ENCODE measurements at regions not wholly inside any gene's neighbourhood (a gene's known extent, or its start where the extent isn't known, plus 50 kb on each side); places are given as distances from the start of the nearest gene placed in this dataset.

DNA sequence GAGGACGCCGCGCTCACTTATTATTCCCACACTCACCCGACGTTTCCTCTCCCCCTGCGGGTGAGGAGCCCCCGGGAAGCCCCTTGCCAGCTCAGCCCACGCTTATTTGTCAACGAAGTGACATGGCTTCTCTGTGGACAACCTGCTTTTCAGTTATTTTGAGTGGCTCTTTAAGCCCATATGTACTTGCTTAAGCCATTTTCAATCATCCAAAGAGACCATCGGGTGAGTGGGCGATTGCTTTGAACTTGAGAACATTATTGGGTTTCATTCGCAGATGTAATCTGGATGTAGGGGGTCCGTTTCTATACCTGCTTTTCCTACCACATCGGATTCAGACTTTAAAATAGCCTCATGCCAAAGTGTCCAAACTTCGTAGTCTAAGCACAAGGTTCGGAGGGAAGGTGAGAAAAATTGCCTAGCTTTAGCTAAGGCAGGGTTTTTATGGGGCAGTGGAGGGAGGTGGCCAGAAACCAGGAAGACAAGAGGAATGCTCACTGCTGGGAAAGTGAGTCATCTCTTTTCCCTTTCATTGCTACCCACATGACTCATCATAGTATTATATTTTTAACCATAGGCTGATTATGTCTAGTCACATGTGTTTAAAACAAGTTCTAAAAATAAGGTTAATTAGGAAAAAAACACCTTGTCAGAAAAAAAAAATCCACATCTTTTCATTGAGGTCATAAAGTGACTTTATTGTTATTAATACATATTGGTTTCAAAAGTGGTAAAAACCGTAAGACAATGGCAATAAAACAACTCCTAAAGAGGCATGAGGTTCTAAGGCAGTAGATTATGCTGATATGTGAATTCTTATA, 773.1 kb upstream of the NR2F2 start:
- 25 to 53% methylated on average over 17 of the region's 17 CpGs for WGBS, 2 donors
- Histone ChIP-seq H3K4me3 (no peak overlapping the region), H3K9me3 (no peaks in the 10 kb centered on the region), H3K27me3 (no peaks in the 10 kb centered on the region), H3K27ac (peak overlapping the region in 1 of 4 donors; percentile 49), H3K36me3 (no peaks in the 10 kb centered on the region), H3K4me1 (peaks cover 0 to 11% (median 6%) of the 10 kb centered on the region in 4 donors)
- DNase-seq, result no peak
- intact Hi-C loops (cut with DNase I), result no loop called here
- TF ChIP-seq, protein P1, sequence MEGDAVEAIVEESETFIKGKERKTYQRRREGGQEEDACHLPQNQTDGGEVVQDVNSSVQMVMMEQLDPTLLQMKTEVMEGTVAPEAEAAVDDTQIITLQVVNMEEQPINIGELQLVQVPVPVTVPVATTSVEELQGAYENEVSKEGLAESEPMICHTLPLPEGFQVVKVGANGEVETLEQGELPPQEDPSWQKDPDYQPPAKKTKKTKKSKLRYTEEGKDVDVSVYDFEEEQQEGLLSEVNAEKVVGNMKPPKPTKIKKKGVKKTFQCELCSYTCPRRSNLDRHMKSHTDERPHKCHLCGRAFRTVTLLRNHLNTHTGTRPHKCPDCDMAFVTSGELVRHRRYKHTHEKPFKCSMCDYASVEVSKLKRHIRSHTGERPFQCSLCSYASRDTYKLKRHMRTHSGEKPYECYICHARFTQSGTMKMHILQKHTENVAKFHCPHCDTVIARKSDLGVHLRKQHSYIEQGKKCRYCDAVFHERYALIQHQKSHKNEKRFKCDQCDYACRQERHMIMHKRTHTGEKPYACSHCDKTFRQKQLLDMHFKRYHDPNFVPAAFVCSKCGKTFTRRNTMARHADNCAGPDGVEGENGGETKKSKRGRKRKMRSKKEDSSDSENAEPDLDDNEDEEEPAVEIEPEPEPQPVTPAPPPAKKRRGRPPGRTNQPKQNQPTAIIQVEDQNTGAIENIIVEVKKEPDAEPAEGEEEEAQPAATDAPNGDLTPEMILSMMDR (IDR thresholded peaks at IDR 0.05), result no peak
- TF ChIP-seq POLR2A (IDR thresholded peaks at IDR 0.05) (no peak), POLR2AphosphoS5 (IDR thresholded peaks at IDR 0.05) (peak in 1 of 4 donors; percentile 73), EP300 (IDR thresholded peaks at IDR 0.05) (peak in 2 of 4 donors; percentile 27 to 28)

DNA sequence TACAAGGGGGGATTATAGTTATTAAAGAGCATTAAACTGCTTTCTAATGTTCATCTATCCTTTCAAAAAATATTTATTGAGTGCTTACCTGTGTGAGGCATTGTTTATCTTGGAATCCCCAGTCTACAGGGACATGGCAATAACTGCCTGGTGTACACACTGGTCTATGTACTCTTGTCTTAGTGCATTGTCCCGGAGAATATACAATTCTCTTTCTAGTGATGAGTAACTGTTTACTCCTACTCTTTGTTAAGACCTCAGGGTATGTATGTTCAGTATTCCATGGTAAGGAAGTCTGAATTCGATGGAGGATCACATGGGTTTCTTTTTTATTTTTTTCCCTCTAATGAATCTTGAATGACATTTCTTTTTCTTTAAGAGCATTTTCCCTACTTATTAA, 772.4 kb upstream of the NR2F2 start:
- no peak for TF ChIP-seq EP300 (IDR thresholded peaks at IDR 0.05)
- no peak for TF ChIP-seq POLR2AphosphoS5 (IDR thresholded peaks at IDR 0.05)
- TF ChIP-seq, protein P1 (IDR thresholded peaks at IDR 0.05), result no peak
- TF ChIP-seq POLR2A (IDR thresholded peaks at IDR 0.05), result no peak
- no peak overlapping the region for H3K4me3 ChIP-seq

DNA sequence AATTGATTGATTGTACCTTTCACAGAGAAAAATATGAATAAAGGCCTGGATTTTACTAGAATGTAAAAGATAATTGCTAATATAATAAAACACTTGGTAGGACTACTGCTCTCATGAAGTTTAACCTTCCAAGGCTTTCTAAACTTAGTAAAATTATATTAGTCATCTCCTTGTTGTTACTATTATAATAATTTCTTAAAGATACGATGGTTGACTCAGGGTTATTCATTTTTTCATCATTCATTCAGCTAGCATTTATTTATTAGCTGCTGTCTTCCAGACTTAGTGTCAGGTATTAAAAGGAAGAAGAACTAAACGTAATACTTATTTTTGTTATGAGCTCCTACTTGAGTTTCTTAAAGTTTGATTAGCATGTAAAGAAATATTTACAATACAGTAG, 771.6 kb upstream of the NR2F2 start:
- TF ChIP-seq POLR2A (IDR thresholded peaks at IDR 0.05) (no peak), POLR2AphosphoS5 (IDR thresholded peaks at IDR 0.05) (no peak), EP300 (IDR thresholded peaks at IDR 0.05) (no peak)
- TF ChIP-seq, protein P1 (IDR thresholded peaks at IDR 0.05), result no peak

More for the DNA sequence above, 772.4 kb upstream of the NR2F2 start:
- no peaks in the 10 kb centered on the region for H3K9me3 ChIP-seq
- no peak for DNase-seq
- intact Hi-C loops (cut with DNase I), result no loop called here
- no peaks in the 10 kb centered on the region for H3K27me3 ChIP-seq
- H3K4me1 ChIP-seq, result peaks cover 0 to 11% (median 6%) of the 10 kb centered on the region in 4 donors
- H3K27ac ChIP-seq, result peak overlapping the region in 1 of 4 donors; percentile 49
- 43 to 64% methylated on average over 2 of the region's 2 CpGs for WGBS, 2 donors
- H3K36me3 ChIP-seq, result no peaks in the 10 kb centered on the region

DNA sequence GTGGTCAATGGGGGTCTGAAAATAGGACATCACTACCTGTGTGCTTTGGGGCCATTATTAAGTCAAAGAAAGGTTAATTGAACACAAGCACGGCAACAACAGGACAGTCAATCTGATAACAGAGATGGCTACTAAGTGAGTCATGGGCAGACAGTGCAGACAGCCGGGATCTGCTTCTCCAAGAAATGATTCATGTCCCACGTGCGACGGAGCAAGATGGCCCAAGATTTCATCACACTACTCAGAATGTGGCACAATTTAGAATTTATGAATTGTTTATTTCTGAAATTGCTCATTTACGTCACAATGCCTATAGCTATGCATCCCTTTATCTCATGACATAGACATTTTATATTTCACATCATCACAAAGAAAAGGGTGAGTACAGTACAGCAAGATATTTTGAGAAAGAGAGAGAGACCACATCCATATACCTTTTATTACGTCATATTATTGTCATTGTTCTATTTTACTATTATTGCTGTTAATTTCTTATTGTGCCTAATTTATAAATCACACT, 770.6 kb upstream of the NR2F2 start:
- WGBS, 2 donors, result 80 to 84% methylated on average over 7 of the region's 7 CpGs

More for the DNA sequence above, 771.6 kb upstream of the NR2F2 start:
- Histone ChIP-seq H3K9me3 (no peaks in the 10 kb centered on the region), H3K4me1 (peaks cover 0 to 11% (median 6%) of the 10 kb centered on the region in 4 donors), H3K27me3 (no peaks in the 10 kb centered on the region), H3K36me3 (no peaks in the 10 kb centered on the region), H3K27ac (no peak overlapping the region), H3K4me3 (no peak overlapping the region)
- DNase-seq, result no peak
- WGBS, 2 donors, result 77 to 82% methylated on average over 2 of the region's 2 CpGs
- intact Hi-C loops (cut with DNase I), result no loop called here

DNA sequence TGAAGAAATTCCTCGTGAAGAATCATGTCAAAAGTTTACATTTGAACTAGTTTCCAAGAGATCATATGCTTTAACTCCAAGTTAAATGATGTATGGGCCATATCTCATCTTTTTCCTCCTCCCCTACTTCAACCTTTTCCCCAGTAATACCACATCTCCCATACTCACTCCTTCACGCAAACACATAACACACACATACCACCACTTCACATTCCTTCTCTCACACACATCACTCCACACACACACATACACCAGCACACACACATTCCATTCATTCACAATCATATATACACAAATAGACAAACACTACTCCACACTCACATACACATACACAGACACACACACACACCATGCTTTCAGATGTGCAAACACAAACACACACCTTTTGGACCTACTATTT, 769.0 kb upstream of the NR2F2 start:
- no peaks in the 10 kb centered on the region for H3K27me3 ChIP-seq
- H3K9me3 ChIP-seq, result no peaks in the 10 kb centered on the region
- intact Hi-C loops (cut with DNase I), result no loop called here
- peaks cover 0 to 11% (median 6%) of the 10 kb centered on the region in 4 donors for H3K4me1 ChIP-seq
- DNase-seq, result no peak
- no peak overlapping the region for H3K4me3 ChIP-seq
- TF ChIP-seq POLR2A (IDR thresholded peaks at IDR 0.05), result no peak
- TF ChIP-seq, protein P1 (IDR thresholded peaks at IDR 0.05), result no peak
- TF ChIP-seq POLR2AphosphoS5 (IDR thresholded peaks at IDR 0.05), result no peak
- TF ChIP-seq EP300 (IDR thresholded peaks at IDR 0.05), result no peak
- H3K27ac ChIP-seq, result no peak overlapping the region
- 57 to 75% methylated on average over 2 of the region's 2 CpGs for WGBS, 2 donors
- no peaks in the 10 kb centered on the region for H3K36me3 ChIP-seq

More for the DNA sequence above, 770.6 kb upstream of the NR2F2 start:
- Histone ChIP-seq H3K27me3 (no peaks in the 10 kb centered on the region), H3K36me3 (no peaks in the 10 kb centered on the region), H3K4me1 (peaks cover 0 to 11% (median 6%) of the 10 kb centered on the region in 4 donors), H3K9me3 (no peaks in the 10 kb centered on the region), H3K27ac (no peak overlapping the region), H3K4me3 (no peak overlapping the region)
- DNase-seq, result no peak
- intact Hi-C loops (cut with DNase I), result no loop called here
- TF ChIP-seq EP300 (IDR thresholded peaks at IDR 0.05) (no peak), POLR2AphosphoS5 (IDR thresholded peaks at IDR 0.05) (peak in 1 of 4 donors; percentile 53)
